ENCODE measurements at regions not wholly inside any gene's neighbourhood (a gene's known extent, or its start where the extent isn't known, plus 50 kb on each side); places are given as distances from the start of the nearest gene placed in this dataset.

DNA sequence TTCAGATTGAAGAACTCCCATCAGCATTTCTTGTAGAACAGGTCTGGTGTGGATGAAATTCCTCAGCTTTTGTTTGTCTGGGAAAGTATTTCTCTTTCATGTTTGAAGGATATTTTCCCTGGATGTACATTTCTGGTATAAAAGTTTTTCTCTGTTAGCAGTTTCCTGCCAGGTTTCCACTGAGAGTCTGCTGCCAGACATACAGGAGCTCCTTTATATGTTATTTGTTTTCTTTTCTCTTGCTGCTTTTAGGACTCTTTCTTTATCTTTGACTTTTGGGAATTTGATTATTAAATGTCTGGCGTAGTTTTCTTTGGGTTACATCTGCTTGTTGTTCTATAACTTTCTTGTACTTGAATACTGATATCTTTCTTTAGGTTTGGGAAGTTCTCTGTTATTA is 486.5 kb downstream of the ARAP2 start:
- H3K18ac ChIP-seq (ENCODE audit: extremely low read depth, low read length): no peak overlapping the region
- 90% methylated on average over 1 of the region's 1 CpG; no CpG with 5 or more reads in 1 of the 2 experiments for WGBS, 2 experiments (ENCODE audit: extremely low coverage in 1 of 2, insufficient coverage in 1 of 2, insufficient read length in 1 of 2, insufficient replicate concordance in 2 of 2, low coverage in 1 of 2, low lambda C conversion rate in 2 of 2, missing lambda C conversion rate in 1 of 2)
- no peak for FAIRE-seq
- H3K4me3 ChIP-seq (ENCODE audit: extremely low read depth in 1 of 4, insufficient read depth in 2 of 4, low read depth in 3 of 4, low read length in 4 of 4): no peak overlapping the region
- H2BK20ac ChIP-seq (ENCODE audit: low read length): no peak overlapping the region
- H4K5ac ChIP-seq (ENCODE audit: insufficient read length, low read depth, low read length): no peak overlapping the region
- no peaks in the 10 kb centered on the region for H3K23me2 ChIP-seq (ENCODE audit: low read depth, low read length)
- ChIA-PET CTCF (ENCODE audit: partially characterized antibody) (interaction anchor here (1.2 kb wide), 1 partner anchor 11 kb away, joined by 4 read pairs; no protein-coding TSS in a partner anchor), POLR2A (ENCODE audit: partially characterized antibody) (no interaction called here)
- H3K79me2 ChIP-seq (ENCODE audit: control insufficient read depth in 1 of 2, insufficient read depth in 2 of 2, low read length in 2 of 2): no peaks in the 10 kb centered on the region
- H3K79me1 ChIP-seq (ENCODE audit: low read depth, low read length): no peaks in the 10 kb centered on the region
- H2BK15ac ChIP-seq (ENCODE audit: low read length): no peak overlapping the region
- H3K4me1 ChIP-seq (replicated peaks in 1 of 4; ENCODE audit: control insufficient read depth in 3 of 4, insufficient read depth in 4 of 4, low read length in 3 of 4): no peaks in the 10 kb centered on the region
- H3K4me2 ChIP-seq (ENCODE audit: insufficient read depth in 1 of 2, low read depth in 2 of 2, low read length in 2 of 2): no peak overlapping the region
- H3K23ac ChIP-seq (ENCODE audit: insufficient read length): no peak overlapping the region
- H4K8ac ChIP-seq (ENCODE audit: extremely low read depth, insufficient read depth, low read length): no peak overlapping the region
- no peak overlapping the region for H3K14ac ChIP-seq (ENCODE audit: insufficient read length)
- H3K36me3 ChIP-seq (ENCODE audit: control insufficient read depth in 2 of 4, insufficient read depth in 4 of 4, low read length in 3 of 4): no peaks in the 10 kb centered on the region
- H3K27ac ChIP-seq (ENCODE audit: low read depth, low read length): no peak overlapping the region
- no peak overlapping the region for H2AK5ac ChIP-seq (ENCODE audit: low read depth, low read length)
- no peaks in the 10 kb centered on the region for H3K27me3 ChIP-seq (replicated peaks in 1 of 4; ENCODE audit: control insufficient read depth in 3 of 4, extremely low read depth in 1 of 4, insufficient read depth in 3 of 4, low read length in 3 of 4)
- no peak overlapping the region for H2AFZ ChIP-seq (ENCODE audit: low read length)
- no peak overlapping the region for H2BK12ac ChIP-seq (ENCODE audit: low read depth, low read length)
- H4K20me1 ChIP-seq (replicated peaks in 1 of 2; ENCODE audit: control insufficient read depth in 1 of 2, insufficient read depth in 2 of 2, low read length in 2 of 2): no peaks in the 10 kb centered on the region
- H2BK120ac ChIP-seq (replicated peaks; ENCODE audit: low read depth, low read length): no peak overlapping the region
- no peak overlapping the region for H4K91ac ChIP-seq (replicated peaks; ENCODE audit: insufficient read length, low read length)
- H2BK5ac ChIP-seq (ENCODE audit: low read depth, low read length): no peak overlapping the region
- no peak overlapping the region for H3K56ac ChIP-seq (replicated peaks; ENCODE audit: insufficient read length, low read depth, low read length)
- TF ChIP-seq KDM4A (IDR thresholded peaks at IDR 0.05; ENCODE audit: low read depth, low read length, severe bottlenecking) (no peak), RNF2 (IDR thresholded peaks at IDR 0.05; ENCODE audit: borderline replicate concordance, low read depth, low read length, missing control alignments, poor library complexity, severe bottlenecking) (no peak), CEBPB (IDR thresholded peaks at IDR 0.05; ENCODE audit: low read depth, low read length) (no peak), SAP30 (IDR thresholded peaks at IDR 0.05; ENCODE audit: insufficient read depth, insufficient replicate concordance, low read length) (no peak), ASH2L (IDR thresholded peaks at IDR 0.05; ENCODE audit: low read length) (no peak), EGR1 (IDR thresholded peaks at IDR 0.05; ENCODE audit: borderline replicate concordance, low read depth, low read length) (no peak), MAFK (IDR thresholded peaks at IDR 0.05; ENCODE audit: low read depth, low read length) (no peak)
- TF ChIP-seq, protein P1, sequence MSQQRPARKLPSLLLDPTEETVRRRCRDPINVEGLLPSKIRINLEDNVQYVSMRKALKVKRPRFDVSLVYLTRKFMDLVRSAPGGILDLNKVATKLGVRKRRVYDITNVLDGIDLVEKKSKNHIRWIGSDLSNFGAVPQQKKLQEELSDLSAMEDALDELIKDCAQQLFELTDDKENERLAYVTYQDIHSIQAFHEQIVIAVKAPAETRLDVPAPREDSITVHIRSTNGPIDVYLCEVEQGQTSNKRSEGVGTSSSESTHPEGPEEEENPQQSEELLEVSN (IDR thresholded peaks at IDR 0.05): no peak
- no peak overlapping the region for H3K4ac ChIP-seq (replicated peaks; ENCODE audit: insufficient read length, low read depth, low read length)
- DNase-seq (ENCODE audit: low read depth in 1 of 2, low spot score in 2 of 2): no peak
- H3K9ac ChIP-seq (replicated peaks in 1 of 4; ENCODE audit: extremely low read depth in 1 of 4, low read depth in 3 of 4, low read length in 3 of 4): no peak overlapping the region
- no peaks in the 10 kb centered on the region for H3K9me3 ChIP-seq (ENCODE audit: insufficient read depth in 2 of 2, low read depth in 1 of 2, low read length in 1 of 2)
